H9 (cell line): ENCODE measurements at regions not wholly inside any gene's neighbourhood (a gene's known extent, or its start where the extent isn't known, plus 50 kb on each side); places are given as distances from the start of the nearest gene placed in this dataset.

Source experiments
- DNase-seq: peaks from one replicate; pipeline ENCODE4 v3.0.0-alpha.2; 2017
- H2AFZ ChIP-seq: one replicate; pipeline ENCODE4 v1.6.1; 2013; ENCODE audit warnings: mild to moderate bottlenecking, low read length, control low read depth, moderate library complexity
- H2AK5ac ChIP-seq: 2 replicates; pipeline ENCODE4 v1.6.1; 2013; ENCODE audit warnings: low read length, control low read depth, mixed read lengths; ENCODE audit not compliant: insufficient read length
- H2BK120ac ChIP-seq: one replicate; pipeline ENCODE4 v1.6.1; 2013; ENCODE audit warnings: low read depth, mild to moderate bottlenecking, low read length, control low read depth, inconsistent platforms; ENCODE audit not compliant: poor library complexity, severe bottlenecking
- H2BK12ac ChIP-seq: 2 replicates; pipeline ENCODE4 v1.6.1; 2013; ENCODE audit warnings: low read length, control low read depth, mixed read lengths, low read depth; ENCODE audit not compliant: insufficient read length
- H2BK15ac ChIP-seq: 2 replicates; pipeline ENCODE4 v1.6.1; 2013; ENCODE audit warnings: low read depth, low read length, control low read depth
- H2BK20ac ChIP-seq: one replicate; pipeline ENCODE4 v1.6.1; 2013; ENCODE audit warnings: low read depth, mild to moderate bottlenecking, low read length, control low read depth, inconsistent platforms; ENCODE audit not compliant: poor library complexity, severe bottlenecking
- H2BK5ac ChIP-seq: 2 replicates; pipeline ENCODE4 v1.6.1; 2013; ENCODE audit warnings: low read length, control low read depth, mixed read lengths; ENCODE audit not compliant: insufficient read length
- H3K14ac ChIP-seq: 2 replicates; pipeline ENCODE4 v1.6.1; 2013; ENCODE audit warnings: low read length, control low read depth; ENCODE audit not compliant: insufficient read depth
- H3K18ac ChIP-seq: 2 replicates; pipeline ENCODE4 v1.6.1; 2013; ENCODE audit warnings: low read depth, mild to moderate bottlenecking, mixed read lengths, low read length, control low read depth; ENCODE audit not compliant: insufficient read length
- H3K23ac ChIP-seq: 2 replicates; pipeline ENCODE4 v1.6.1; 2013; ENCODE audit warnings: low read length, control low read depth, mixed read lengths, low read depth; ENCODE audit not compliant: insufficient read length
- H3K23me2 ChIP-seq: 2 replicates; pipeline ENCODE4 v1.6.1; 2013; ENCODE audit warnings: low read depth, mild to moderate bottlenecking, mixed read lengths, low read length, control low read depth; ENCODE audit not compliant: insufficient read length, poor library complexity, severe bottlenecking
- H3K27ac ChIP-seq: 2 replicates; pipeline ENCODE4 v1.5.1; 2013; ENCODE audit warnings: low read length, control low read depth, mixed read lengths, low read depth; ENCODE audit not compliant: insufficient read length
- H3K27me3 ChIP-seq: 2 replicates; pipeline ENCODE4 v1.6.1; 2013; ENCODE audit warnings: low read length, control low read depth, inconsistent platforms; ENCODE audit not compliant: insufficient read depth
- H3K4ac ChIP-seq: 2 replicates; pipeline ENCODE4 v1.6.1; 2013; ENCODE audit warnings: low read depth, mild to moderate bottlenecking, control low read depth, inconsistent platforms, low read length, moderate library complexity
- H3K4me1 ChIP-seq: 2 replicates; pipeline ENCODE4 v1.6.1; 2013; ENCODE audit warnings: low read length, control low read depth, inconsistent platforms; ENCODE audit not compliant: insufficient read depth
- H3K4me2 ChIP-seq: 2 replicates; pipeline ENCODE4 v1.6.1; 2013; ENCODE audit warnings: low read length, control low read depth, mixed read lengths; ENCODE audit not compliant: insufficient read length, insufficient read depth
- H3K56ac ChIP-seq: 2 replicates; pipeline ENCODE4 v1.6.1; 2013; ENCODE audit warnings: low read depth, mild to moderate bottlenecking, mixed read lengths, low read length, control low read depth; ENCODE audit not compliant: insufficient read length
- H3K79me1 ChIP-seq: 2 replicates; pipeline ENCODE4 v1.6.1; 2013; ENCODE audit warnings: low read depth, mild to moderate bottlenecking, moderate library complexity, low read length, control low read depth, inconsistent platforms; ENCODE audit not compliant: insufficient read depth, poor library complexity, severe bottlenecking
- H3K79me2 ChIP-seq: 2 replicates; pipeline ENCODE4 v1.6.1; 2013; ENCODE audit warnings: low read length, control low read depth, inconsistent platforms; ENCODE audit not compliant: insufficient read depth
- H3K9ac ChIP-seq: 2 replicates; pipeline ENCODE4 v1.6.1; 2013; ENCODE audit warnings: low read length, control low read depth, mixed read lengths; ENCODE audit not compliant: insufficient read length; ENCODE audit errors: extremely low read depth
- H3K9me3 ChIP-seq: one replicate; pipeline ENCODE4 v1.6.1; 2013; ENCODE audit warnings: low read depth, low read length, inconsistent platforms; ENCODE audit not compliant: control insufficient read depth
- H3T11ph ChIP-seq: one replicate; pipeline ENCODE4 v1.6.1; 2013; ENCODE audit warnings: mild to moderate bottlenecking, low read length, control low read depth, inconsistent platforms
- H4K20me1 ChIP-seq: one replicate; pipeline ENCODE4 v1.6.1; 2013; ENCODE audit not compliant: control insufficient read depth, insufficient read length, insufficient read depth
- H4K5ac ChIP-seq: 2 replicates; pipeline ENCODE4 v1.6.1; 2013; ENCODE audit warnings: low read depth, mild to moderate bottlenecking, mixed read lengths, low read length, control low read depth; ENCODE audit not compliant: insufficient read length
- H4K8ac ChIP-seq: replicated peaks from 2 replicates; pipeline ENCODE4 v1.6.1; 2013; ENCODE audit warnings: low read length, control low read depth, mixed read lengths, low read depth; ENCODE audit not compliant: insufficient read length
- H4K91ac ChIP-seq: 2 replicates; pipeline ENCODE4 v1.6.1; 2013; ENCODE audit warnings: low read depth, mild to moderate bottlenecking, moderate library complexity, mixed read lengths, low read length, control low read depth; ENCODE audit not compliant: insufficient read length
- H3K27ac Mint-ChIP-seq, 3 experiments: 2 replicates in 2 of 3; 3 replicates in 1 of 3; pipeline ENCODE4 v1.8.0; 2020 to 2021; ENCODE audit warnings: mixed read lengths in 3 of 3, mild to moderate bottlenecking in 1 of 3, moderate library complexity in 1 of 3
- H3K27me3 Mint-ChIP-seq: 2 replicates; pipeline ENCODE4 v1.8.0; 2021; ENCODE audit warnings: low read depth, mild to moderate bottlenecking, moderate library complexity, mixed read lengths
- H3K36me3 Mint-ChIP-seq, 3 experiments: 2 replicates in 2 of 3; 3 replicates in 1 of 3; pipeline ENCODE4 v1.8.0; 2020 to 2021; ENCODE audit warnings: low read depth in 3 of 3, mixed read lengths in 3 of 3; ENCODE audit not compliant: insufficient read depth in 1 of 3
- H3K4me1 Mint-ChIP-seq, 2 experiments: 2 replicates each; pipeline ENCODE4 v1.8.0; 2020; ENCODE audit warnings: mixed read lengths in 2 of 2
- H3K4me3 Mint-ChIP-seq, 2 experiments: 2 replicates in 1 of 2; 3 replicates in 1 of 2; pipeline ENCODE4 v1.8.0; 2020 to 2021; ENCODE audit warnings: mild to moderate bottlenecking in 2 of 2, mixed read lengths in 2 of 2, moderate library complexity in 1 of 2
- H3K9me3 Mint-ChIP-seq, 2 experiments: 2 replicates in 1 of 2; 3 replicates in 1 of 2; pipeline ENCODE4 v1.8.0; 2020; ENCODE audit warnings: mild to moderate bottlenecking in 2 of 2, mixed read lengths in 2 of 2, moderate library complexity in 1 of 2
- CTCF ChIP-seq: fragments of 200-600 bp; sonication (generic); conservative IDR thresholded peaks from 3 replicates; pipeline ENCODE4 v1.8.0; 2021; ENCODE audit warnings: antibody characterized with exemption, mild to moderate bottlenecking
- WGBS: extraction: QIAGEN DNeasy Blood & Tissue Kit; methylation state at CpG from one replicate; pipeline ENCODE4 v1.1.7; 2013; ENCODE audit warnings: missing lambda C conversion rate, low lambda C conversion rate, mixed read lengths; ENCODE audit not compliant: insufficient read length; ENCODE audit errors: extremely low coverage; 5-methylcytosine and 5-hydroxymethylcytosine counted together

GRCh38 chr14:101022916-101023435, 119.5 kb upstream of the RTL1 start:
- TF ChIP-seq CTCF, result no peak
- no CpG with 5 or more reads among the region's 15 CpGs for WGBS
- Histone ChIP-seq H2BK120ac (no peak overlapping the region), H4K5ac (no peak overlapping the region), H3K9ac (no peak overlapping the region), H2BK20ac (no peak overlapping the region), H3K14ac (no peak overlapping the region), H3K4me2 (no peak overlapping the region), H3K79me1 (no peaks in the 10 kb centered on the region), H4K91ac (no peak overlapping the region), H3K18ac (no peak overlapping the region), H3K79me2 (no peaks in the 10 kb centered on the region), H3K4me1 (no peaks in the 10 kb centered on the region), H3K23me2 (no peaks in the 10 kb centered on the region), H3K4ac (no peak overlapping the region), H2AFZ (no peak overlapping the region), H2BK15ac (no peak overlapping the region), H3K9me3 (no peaks in the 10 kb centered on the region), H3K27me3 (no peaks in the 10 kb centered on the region), H2BK12ac (no peak overlapping the region), H2AK5ac (no peak overlapping the region), H3K23ac (no peak overlapping the region), H2BK5ac (no peak overlapping the region), H4K20me1 (no peaks in the 10 kb centered on the region), H3T11ph (no peak overlapping the region), H3K27ac (no peak overlapping the region), H3K56ac (no peak overlapping the region), H4K8ac (no peak overlapping the region)
- Mint-ChIP-seq H3K9me3 (peaks cover 25 to 41% of the 10 kb centered on the region in 2 experiments; a peak in 4 of 5 replicates), H3K36me3 (peaks cover 7 to 15% (median 7%) of the 10 kb centered on the region in 3 experiments; a peak in 5 of 7 replicates), H3K27ac (no peak overlapping the region), H3K4me1 (no peaks in the 10 kb centered on the region), H3K4me3 (no peak overlapping the region), H3K27me3 (peaks cover 28% of the 10 kb centered on the region)
- DNase-seq, result no peak
